ENCODE measurements at regions not wholly inside any gene's neighbourhood (a gene's known extent, or its start where the extent isn't known, plus 50 kb on each side); places are given as distances from the start of the nearest gene placed in this dataset.

- H3K4me3 ChIP-seq (ENCODE audit: low read depth, low read length) = no peak overlapping the region
- no peaks in the 10 kb centered on the region for H3K4me1 Mint-ChIP-seq (ENCODE audit: low read depth, unreplicated experiment)
- H3K36me3 Mint-ChIP-seq (ENCODE audit: insufficient read depth, unreplicated experiment) = no peaks in the 10 kb centered on the region
- no peak for DNase-seq
- H3K27me3 ChIP-seq (replicated peaks; ENCODE audit: control insufficient read depth, insufficient read depth, low read length) = no peaks in the 10 kb centered on the region
- ChIA-PET POLR2A (no interaction called here), CTCF (no interaction called here)
- no peaks in the 10 kb centered on the region for H3K9me3 ChIP-seq
- no peak overlapping the region for H3K27ac Mint-ChIP-seq (ENCODE audit: unreplicated experiment)
- H3K9me3 Mint-ChIP-seq (ENCODE audit: unreplicated experiment) = no peaks in the 10 kb centered on the region
- H3K4me3 Mint-ChIP-seq (ENCODE audit: unreplicated experiment) = no peak overlapping the region
- intact Hi-C loops (cut with micrococcal nuclease; ENCODE audit: unreplicated experiment) = no loop called here
- no peaks in the 10 kb centered on the region for H3K27me3 Mint-ChIP-seq (ENCODE audit: insufficient read depth, unreplicated experiment)
- no peaks in the 10 kb centered on the region for H3K36me3 ChIP-seq (ENCODE audit: control insufficient read depth, insufficient read depth, low read length)
- no TSS peak for BruUV-seq (replicated peaks)
- TF ChIP-seq CTCF (IDR thresholded peaks at IDR 0.05; ENCODE audit: insufficient read depth in 1 of 2, low read depth in 1 of 2, low read length in 1 of 2, severe bottlenecking in 1 of 2, unreplicated experiment in 1 of 2) = no peak
- H3K4me1 ChIP-seq = no peaks in the 10 kb centered on the region
These were observed 476.7 kb downstream of the TXNL1 start for GRCh38 chr18:56161566-56162260.

- H3K27ac Mint-ChIP-seq (ENCODE audit: unreplicated experiment) = no peak overlapping the region
- no peak for TF ChIP-seq CTCF (IDR thresholded peaks at IDR 0.05; ENCODE audit: insufficient read depth in 1 of 2, low read depth in 1 of 2, low read length in 1 of 2, severe bottlenecking in 1 of 2, unreplicated experiment in 1 of 2)
- H3K4me1 ChIP-seq = no peaks in the 10 kb centered on the region
- H3K9me3 Mint-ChIP-seq (ENCODE audit: unreplicated experiment) = no peaks in the 10 kb centered on the region
- H3K4me3 Mint-ChIP-seq (ENCODE audit: unreplicated experiment) = no peak overlapping the region
- no TSS peak for BruUV-seq (replicated peaks)
- ChIA-PET POLR2A (no interaction called here), CTCF (no interaction called here)
- no peak for DNase-seq
- no peaks in the 10 kb centered on the region for H3K27me3 Mint-ChIP-seq (ENCODE audit: insufficient read depth, unreplicated experiment)
- H3K27me3 ChIP-seq (replicated peaks; ENCODE audit: control insufficient read depth, insufficient read depth, low read length) = no peaks in the 10 kb centered on the region
- no peaks in the 10 kb centered on the region for H3K9me3 ChIP-seq
- H3K36me3 ChIP-seq (ENCODE audit: control insufficient read depth, insufficient read depth, low read length) = no peaks in the 10 kb centered on the region
- H3K4me1 Mint-ChIP-seq (ENCODE audit: low read depth, unreplicated experiment) = no peaks in the 10 kb centered on the region
- H3K36me3 Mint-ChIP-seq (ENCODE audit: insufficient read depth, unreplicated experiment) = no peaks in the 10 kb centered on the region
- no peak overlapping the region for H3K4me3 ChIP-seq (ENCODE audit: low read depth, low read length)
- intact Hi-C loops (cut with micrococcal nuclease; ENCODE audit: unreplicated experiment) = no loop called here
These were observed 479.7 kb downstream of the TXNL1 start for GRCh38 chr18:56158676-56159075.

GRCh38 chr18:56157541-56157940 lies 480.9 kb downstream of the TXNL1 start:
- Histone ChIP-seq H3K9me3 (no peaks in the 10 kb centered on the region), H3K4me3 (ENCODE audit: low read depth, low read length) (no peak overlapping the region), H3K27me3 (replicated peaks; ENCODE audit: control insufficient read depth, insufficient read depth, low read length) (no peaks in the 10 kb centered on the region), H3K4me1 (no peaks in the 10 kb centered on the region), H3K36me3 (ENCODE audit: control insufficient read depth, insufficient read depth, low read length) (no peaks in the 10 kb centered on the region)
- no peak for TF ChIP-seq CTCF (IDR thresholded peaks at IDR 0.05; ENCODE audit: insufficient read depth in 1 of 2, low read depth in 1 of 2, low read length in 1 of 2, severe bottlenecking in 1 of 2, unreplicated experiment in 1 of 2)
- Mint-ChIP-seq H3K9me3 (ENCODE audit: unreplicated experiment) (no peaks in the 10 kb centered on the region), H3K4me1 (ENCODE audit: low read depth, unreplicated experiment) (no peaks in the 10 kb centered on the region), H3K27me3 (ENCODE audit: insufficient read depth, unreplicated experiment) (no peaks in the 10 kb centered on the region), H3K36me3 (ENCODE audit: insufficient read depth, unreplicated experiment) (no peaks in the 10 kb centered on the region), H3K27ac (ENCODE audit: unreplicated experiment) (no peak overlapping the region), H3K4me3 (ENCODE audit: unreplicated experiment) (no peak overlapping the region)
- ChIA-PET CTCF (no interaction called here), POLR2A (no interaction called here)
- DNase-seq = no peak
- BruUV-seq (replicated peaks) = no TSS peak
- intact Hi-C loops (cut with micrococcal nuclease; ENCODE audit: unreplicated experiment) = no loop called here

Data from Caco-2 (cell line).